OCI-LY1 (cell line): ENCODE measurements at regions not wholly inside any gene's neighbourhood (a gene's known extent, or its start where the extent isn't known, plus 50 kb on each side); places are given as distances from the start of the nearest gene placed in this dataset.

Experiments used
- H2AFZ ChIP-seq: fragments of 200-600 bp; sonication (generic), shearing (Covaris generic); 2 replicates; pipeline ENCODE4 v1.6.0; 2014; ENCODE audit warnings: antibody characterized with exemption, mild to moderate bottlenecking, low read length
- H3F3A ChIP-seq: fragments of 200-600 bp; sonication (generic), shearing (Covaris generic); 2 replicates; pipeline ENCODE4 v1.6.0; 2014; ENCODE audit warnings: mild to moderate bottlenecking, antibody characterized with exemption, low read length, moderate library complexity; ENCODE audit not compliant: insufficient read depth
- H3K27ac ChIP-seq: fragments of 200-600 bp; sonication (generic); 2 replicates; pipeline ENCODE4 v1.5.1; 2014; ENCODE audit warnings: low read length, mixed run types, mild to moderate bottlenecking, low read depth; ENCODE audit not compliant: poor library complexity, severe bottlenecking
- H3K27me3 ChIP-seq: fragments of 200-600 bp; sonication (generic); 2 replicates; pipeline ENCODE4 v1.6.0; 2014; ENCODE audit warnings: antibody characterized with exemption, mild to moderate bottlenecking, low read length, moderate library complexity; ENCODE audit not compliant: insufficient read depth
- H3K36me3 ChIP-seq: fragments of 200-600 bp; sonication (generic); 2 replicates; pipeline ENCODE4 v1.6.1; 2014; ENCODE audit warnings: mild to moderate bottlenecking, antibody characterized with exemption, low read length, moderate library complexity, mixed read lengths; ENCODE audit not compliant: insufficient read depth
- H3K4me1 ChIP-seq: fragments of 200-600 bp; sonication (generic); 2 replicates; pipeline ENCODE4 v1.5.1; 2014; ENCODE audit warnings: mild to moderate bottlenecking, low read length, moderate library complexity; ENCODE audit not compliant: insufficient read depth, severe bottlenecking
- H3K4me2 ChIP-seq: fragments of 200-600 bp; sonication (generic), shearing (Covaris generic); 2 replicates; pipeline ENCODE4 v1.6.1; 2014; ENCODE audit warnings: low read length
- H3K4me3 ChIP-seq: fragments of 200-600 bp; sonication (generic); 2 replicates; pipeline ENCODE4 v1.5.1; 2014; ENCODE audit warnings: low read length, low read depth, mild to moderate bottlenecking, mixed read lengths; ENCODE audit not compliant: poor library complexity, severe bottlenecking
- H3K79me2 ChIP-seq: fragments of 200-600 bp; shearing (Covaris generic); 2 replicates; pipeline ENCODE4 v1.6.1; 2016; ENCODE audit warnings: mixed run types, low read length, mixed read lengths; ENCODE audit not compliant: insufficient read depth
- H3K9ac ChIP-seq: fragments of 200-600 bp; sonication (generic), shearing (Covaris generic); 2 replicates; pipeline ENCODE4 v1.6.1; 2014; ENCODE audit warnings: mild to moderate bottlenecking, low read length, mixed read lengths
- H3K9me2 ChIP-seq: fragments of 200-600 bp; sonication (generic), shearing (Covaris generic); 2 replicates; pipeline ENCODE4 v1.6.1; 2014; ENCODE audit warnings: low read depth, mild to moderate bottlenecking, low read length, mixed read lengths
- H3K9me3 ChIP-seq: fragments of 200-600 bp; shearing (Covaris generic); 2 replicates; pipeline ENCODE4 v1.6.1; 2014; ENCODE audit warnings: low read length, mixed read lengths
- H4K20me1 ChIP-seq: fragments of 200-600 bp; sonication (generic), shearing (Covaris generic); 2 replicates; pipeline ENCODE4 v1.6.0; 2016; ENCODE audit warnings: mild to moderate bottlenecking, low read length; ENCODE audit not compliant: insufficient read depth
- EZH2 ChIP-seq: fragments of 200-600 bp; sonication (generic), shearing (Covaris generic); IDR thresholded peaks from 2 replicates; pipeline ENCODE4 v1.8.0; 2017; ENCODE audit warnings: borderline replicate concordance, mixed run types, mild to moderate bottlenecking, antibody characterized with exemption, low read length, moderate library complexity, mixed read lengths
- TF ChIP-seq, protein P1 (sequence below): fragments of 200-600 bp; sonication (generic), shearing (Covaris generic); IDR thresholded peaks from 2 replicates; pipeline ENCODE4 v1.5.1; 2017; ENCODE audit warnings: mild to moderate bottlenecking, antibody characterized with exemption, low read length, moderate library complexity, mixed read lengths

DNA sequence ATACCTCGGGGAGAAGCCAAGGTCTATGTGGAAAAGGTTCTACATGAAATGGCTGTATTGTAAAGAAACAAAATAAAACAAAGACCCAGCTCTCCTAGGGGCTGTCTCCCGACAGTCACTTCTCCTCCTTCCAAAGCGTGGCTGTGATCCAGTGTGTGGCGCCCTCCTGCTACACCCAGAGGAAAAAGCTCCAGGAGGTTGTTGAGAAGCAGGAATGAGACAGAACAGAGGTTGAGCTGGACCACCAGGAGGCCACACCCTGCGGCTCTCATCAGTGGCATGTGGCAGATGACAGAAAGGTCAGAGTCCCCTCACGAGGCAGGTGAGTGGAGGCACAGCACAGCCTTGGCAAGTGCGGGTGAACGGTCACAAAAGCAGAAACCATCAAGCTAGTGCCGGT is 236.0 kb downstream of the TBXT start:
- no peak overlapping the region for H3K4me2 ChIP-seq
- TF ChIP-seq, protein P1, sequence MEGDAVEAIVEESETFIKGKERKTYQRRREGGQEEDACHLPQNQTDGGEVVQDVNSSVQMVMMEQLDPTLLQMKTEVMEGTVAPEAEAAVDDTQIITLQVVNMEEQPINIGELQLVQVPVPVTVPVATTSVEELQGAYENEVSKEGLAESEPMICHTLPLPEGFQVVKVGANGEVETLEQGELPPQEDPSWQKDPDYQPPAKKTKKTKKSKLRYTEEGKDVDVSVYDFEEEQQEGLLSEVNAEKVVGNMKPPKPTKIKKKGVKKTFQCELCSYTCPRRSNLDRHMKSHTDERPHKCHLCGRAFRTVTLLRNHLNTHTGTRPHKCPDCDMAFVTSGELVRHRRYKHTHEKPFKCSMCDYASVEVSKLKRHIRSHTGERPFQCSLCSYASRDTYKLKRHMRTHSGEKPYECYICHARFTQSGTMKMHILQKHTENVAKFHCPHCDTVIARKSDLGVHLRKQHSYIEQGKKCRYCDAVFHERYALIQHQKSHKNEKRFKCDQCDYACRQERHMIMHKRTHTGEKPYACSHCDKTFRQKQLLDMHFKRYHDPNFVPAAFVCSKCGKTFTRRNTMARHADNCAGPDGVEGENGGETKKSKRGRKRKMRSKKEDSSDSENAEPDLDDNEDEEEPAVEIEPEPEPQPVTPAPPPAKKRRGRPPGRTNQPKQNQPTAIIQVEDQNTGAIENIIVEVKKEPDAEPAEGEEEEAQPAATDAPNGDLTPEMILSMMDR: no peak
- TF ChIP-seq EZH2: no peak
- no peaks in the 10 kb centered on the region for H3K79me2 ChIP-seq
- H3K9me3 ChIP-seq: no peaks in the 10 kb centered on the region
- H2AFZ ChIP-seq: no peak overlapping the region
- H4K20me1 ChIP-seq: no peaks in the 10 kb centered on the region
- H3K27ac ChIP-seq: no peak overlapping the region
- H3K36me3 ChIP-seq: no peaks in the 10 kb centered on the region
- H3K27me3 ChIP-seq: no peaks in the 10 kb centered on the region
- no peaks in the 10 kb centered on the region for H3K4me1 ChIP-seq
- H3K4me3 ChIP-seq: no peak overlapping the region
- H3K9me2 ChIP-seq: no peaks in the 10 kb centered on the region
- H3F3A ChIP-seq: no peaks in the 10 kb centered on the region
- H3K9ac ChIP-seq: no peak overlapping the region

DNA sequence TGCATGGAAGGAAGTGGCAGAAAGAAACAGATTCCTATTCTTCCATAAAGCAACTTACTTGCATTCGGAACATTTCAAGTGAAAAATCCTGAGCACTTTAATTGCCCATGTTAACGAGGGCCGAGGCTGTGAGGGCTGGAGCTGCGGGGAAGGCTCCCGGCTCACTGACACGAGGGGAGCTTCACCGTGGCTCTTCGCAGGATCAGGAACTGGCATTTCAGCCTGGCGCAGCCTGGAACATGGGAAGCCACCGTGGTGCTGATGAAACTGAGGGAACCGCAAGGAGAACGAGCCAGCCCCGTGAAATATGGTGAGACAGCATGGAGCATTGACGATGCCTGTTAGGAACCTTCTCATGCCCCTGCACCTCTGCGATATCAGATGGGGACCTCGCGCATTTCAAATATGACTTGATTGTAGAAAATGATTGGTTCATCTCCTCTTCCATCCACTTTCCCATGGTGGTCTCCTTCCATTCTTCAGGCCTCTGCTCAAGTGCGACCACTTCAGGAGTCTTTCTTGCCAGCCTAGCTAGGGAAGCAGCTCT is 236.9 kb downstream of the TBXT start:
- no peak overlapping the region for H3K4me2 ChIP-seq
- no peaks in the 10 kb centered on the region for H3K27me3 ChIP-seq
- H3K4me1 ChIP-seq: no peaks in the 10 kb centered on the region
- H3K9me2 ChIP-seq: no peaks in the 10 kb centered on the region
- H3K79me2 ChIP-seq: no peaks in the 10 kb centered on the region
- H3K4me3 ChIP-seq: no peak overlapping the region
- TF ChIP-seq, protein P1: no peak
- no peak for TF ChIP-seq EZH2
- H4K20me1 ChIP-seq: no peaks in the 10 kb centered on the region
- H3K9ac ChIP-seq: no peak overlapping the region
- H3F3A ChIP-seq: no peaks in the 10 kb centered on the region
- no peak overlapping the region for H3K27ac ChIP-seq
- H3K36me3 ChIP-seq: no peaks in the 10 kb centered on the region
- no peaks in the 10 kb centered on the region for H3K9me3 ChIP-seq
- H2AFZ ChIP-seq: no peak overlapping the region

DNA sequence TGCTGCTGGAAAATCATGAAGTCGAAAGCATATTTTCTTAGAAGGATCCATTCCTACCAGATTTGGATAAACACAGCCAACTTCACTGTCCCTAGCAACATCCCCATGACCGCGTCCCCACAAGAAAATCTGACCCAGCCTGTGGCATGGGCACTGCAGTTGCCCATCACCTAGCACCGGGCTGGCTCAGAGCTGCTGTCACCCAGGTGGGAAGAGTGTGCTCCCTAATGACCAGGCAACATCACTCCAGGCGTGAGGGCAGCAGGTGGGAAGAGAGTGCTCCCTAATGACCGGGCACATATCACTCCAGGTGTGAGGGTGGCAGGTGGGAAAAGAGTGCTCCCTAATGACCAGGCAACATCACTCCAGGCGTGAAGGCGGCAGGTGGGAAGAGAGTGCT is 238.0 kb downstream of the TBXT start:
- H3F3A ChIP-seq: no peaks in the 10 kb centered on the region
- H4K20me1 ChIP-seq: no peaks in the 10 kb centered on the region
- no peaks in the 10 kb centered on the region for H3K79me2 ChIP-seq
- H3K27me3 ChIP-seq: no peaks in the 10 kb centered on the region
- no peak overlapping the region for H3K9ac ChIP-seq
- no peak overlapping the region for H2AFZ ChIP-seq
- no peaks in the 10 kb centered on the region for H3K9me3 ChIP-seq
- H3K4me1 ChIP-seq: no peaks in the 10 kb centered on the region
- no peak overlapping the region for H3K4me2 ChIP-seq
- no peaks in the 10 kb centered on the region for H3K36me3 ChIP-seq
- no peak overlapping the region for H3K4me3 ChIP-seq
- no peak for TF ChIP-seq EZH2
- TF ChIP-seq, protein P1: no peak
- H3K27ac ChIP-seq: no peak overlapping the region
- no peaks in the 10 kb centered on the region for H3K9me2 ChIP-seq
